OCI-LY3 (cell line): ENCODE measurements at regions not wholly inside any gene's neighbourhood (a gene's known extent, or its start where the extent isn't known, plus 50 kb on each side); places are given as distances from the start of the nearest gene placed in this dataset.

Experiments
- CTCF ChIP-seq: fragments of 200-600, 300-600 bp; sonication (generic); IDR thresholded peaks from 2 replicates; pipeline ENCODE4 v1.5.1; 2014; ENCODE audit warnings: antibody characterized with exemption, low read length, low read depth
- EZH2phosphoT487 ChIP-seq: fragments of 200-600 bp; shearing (Covaris generic); IDR thresholded peaks from 2 replicates; pipeline ENCODE4 v1.6.1; 2018; ENCODE audit warnings: antibody characterized with exemption, mixed run types, low read depth

- TF ChIP-seq CTCF, result no peak
- no peak for TF ChIP-seq EZH2phosphoT487
Observed at GRCh38 chr2:180871649-180872048, 108.8 kb upstream of the UBE2E3 start.
